ENCODE measurements at regions not wholly inside any gene's neighbourhood (a gene's known extent, or its start where the extent isn't known, plus 50 kb on each side); places are given as distances from the start of the nearest gene placed in this dataset.

DNA sequence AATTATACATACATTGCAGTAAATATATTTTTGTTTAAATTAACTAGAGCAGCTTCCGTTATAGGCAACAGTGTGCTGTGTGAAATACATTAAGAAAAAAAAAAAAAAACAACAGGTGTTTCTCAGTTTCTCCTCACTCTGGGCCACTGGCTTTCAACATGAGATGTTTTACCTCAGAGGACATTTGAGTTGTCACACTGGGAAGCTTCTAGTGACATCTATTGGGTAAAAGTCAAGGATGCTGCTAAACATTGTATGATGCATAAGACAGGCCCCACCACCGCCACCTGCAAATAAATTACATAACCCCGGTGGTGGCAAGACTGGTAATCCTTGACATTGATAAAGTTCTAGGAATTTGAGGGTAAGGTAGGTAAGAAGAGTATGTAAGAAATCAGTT is 1512.2 kb downstream of the C4orf33 start:
- no peaks in the 10 kb centered on the region for H3K9me3 ChIP-seq (replicated peaks in 1 of 2; ENCODE audit: control insufficient read depth in 1 of 2, insufficient read depth in 1 of 2, low read length in 2 of 2)
- H3K27me3 ChIP-seq (ENCODE audit: control insufficient read depth in 2 of 2, insufficient read depth in 2 of 2, low read length in 2 of 2) = no peaks in the 10 kb centered on the region
- H3K27ac Mint-ChIP-seq = no peak overlapping the region
- no peaks in the 10 kb centered on the region for H3K79me2 ChIP-seq (ENCODE audit: insufficient read depth, low read length)
- H3K27me3 Mint-ChIP-seq (ENCODE audit: low read depth in 3 of 3) = peaks cover 0 to 2% (median 0%) of the 10 kb centered on the region in 3 donors
- intact Hi-C loops (cut with micrococcal nuclease) = no loop called here
- TF ChIP-seq, protein P1, sequence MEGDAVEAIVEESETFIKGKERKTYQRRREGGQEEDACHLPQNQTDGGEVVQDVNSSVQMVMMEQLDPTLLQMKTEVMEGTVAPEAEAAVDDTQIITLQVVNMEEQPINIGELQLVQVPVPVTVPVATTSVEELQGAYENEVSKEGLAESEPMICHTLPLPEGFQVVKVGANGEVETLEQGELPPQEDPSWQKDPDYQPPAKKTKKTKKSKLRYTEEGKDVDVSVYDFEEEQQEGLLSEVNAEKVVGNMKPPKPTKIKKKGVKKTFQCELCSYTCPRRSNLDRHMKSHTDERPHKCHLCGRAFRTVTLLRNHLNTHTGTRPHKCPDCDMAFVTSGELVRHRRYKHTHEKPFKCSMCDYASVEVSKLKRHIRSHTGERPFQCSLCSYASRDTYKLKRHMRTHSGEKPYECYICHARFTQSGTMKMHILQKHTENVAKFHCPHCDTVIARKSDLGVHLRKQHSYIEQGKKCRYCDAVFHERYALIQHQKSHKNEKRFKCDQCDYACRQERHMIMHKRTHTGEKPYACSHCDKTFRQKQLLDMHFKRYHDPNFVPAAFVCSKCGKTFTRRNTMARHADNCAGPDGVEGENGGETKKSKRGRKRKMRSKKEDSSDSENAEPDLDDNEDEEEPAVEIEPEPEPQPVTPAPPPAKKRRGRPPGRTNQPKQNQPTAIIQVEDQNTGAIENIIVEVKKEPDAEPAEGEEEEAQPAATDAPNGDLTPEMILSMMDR (IDR thresholded peaks at IDR 0.05) = no peak
- no peak overlapping the region for H3K4me3 ChIP-seq (replicated peaks in 1 of 3; ENCODE audit: low read depth in 2 of 3, low read length in 3 of 3)
- DNase-seq = no peak
- H3K4me1 Mint-ChIP-seq = no peaks in the 10 kb centered on the region
- no peaks in the 10 kb centered on the region for H4K20me1 ChIP-seq (ENCODE audit: insufficient read depth, low read length)
- H2AFZ ChIP-seq (ENCODE audit: insufficient read depth, low read depth, low read length, poor library complexity, severe bottlenecking) = no peak overlapping the region
- H3K36me3 ChIP-seq (replicated peaks in 1 of 2; ENCODE audit: control insufficient read depth in 1 of 2, insufficient read depth in 2 of 2, low read length in 2 of 2) = no peaks in the 10 kb centered on the region
- no peak overlapping the region for H3K27ac ChIP-seq (ENCODE audit: low read depth in 1 of 2, low read length in 2 of 2)
- no peak overlapping the region for H3K9ac ChIP-seq (ENCODE audit: insufficient read depth, low read length, poor library complexity, severe bottlenecking)
- no peaks in the 10 kb centered on the region for H3K9me3 Mint-ChIP-seq
- no peaks in the 10 kb centered on the region for H3K36me3 Mint-ChIP-seq
- H3K4me1 ChIP-seq (ENCODE audit: control insufficient read depth in 1 of 2, insufficient read depth in 2 of 2, low read length in 2 of 2) = no peaks in the 10 kb centered on the region
- no peak overlapping the region for H3K4me2 ChIP-seq (replicated peaks; ENCODE audit: extremely low read depth, low read length, poor library complexity, severe bottlenecking)
- WGBS (ENCODE audit: insufficient coverage) = no CpG with 5 or more reads among the region's 3 CpGs
- no peak overlapping the region for H3K4me3 Mint-ChIP-seq

DNA sequence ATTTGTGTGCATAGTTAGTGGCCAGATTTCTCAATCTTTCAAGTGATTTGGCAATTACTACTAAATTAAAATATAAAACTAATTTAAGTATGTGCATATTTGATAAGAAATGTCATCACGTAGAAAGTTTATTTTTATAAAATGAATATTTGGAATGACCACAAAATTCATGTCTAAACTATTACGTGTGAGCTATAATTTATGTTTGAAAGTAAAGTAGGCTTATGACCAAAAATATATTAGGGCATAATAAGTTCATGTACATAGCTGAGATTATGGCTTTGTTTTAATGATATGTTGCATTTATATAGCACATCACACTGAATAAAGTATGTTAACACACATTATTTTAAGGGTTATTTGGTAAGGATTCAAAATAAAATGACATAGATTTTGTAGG is 1532.6 kb downstream of the C4orf33 start:
- H4K20me1 ChIP-seq (ENCODE audit: insufficient read depth, low read length) = no peaks in the 10 kb centered on the region
- H3K4me3 ChIP-seq (replicated peaks in 1 of 3; ENCODE audit: low read depth in 2 of 3, low read length in 3 of 3) = no peak overlapping the region
- Mint-ChIP-seq H3K27ac (no peak overlapping the region), H3K9me3 (peaks cover 0 to 4% (median 2%) of the 10 kb centered on the region in 7 donors), H3K36me3 (no peaks in the 10 kb centered on the region), H3K4me3 (no peak overlapping the region), H3K27me3 (ENCODE audit: low read depth in 3 of 3) (peaks cover 0 to 1% (median 0%) of the 10 kb centered on the region in 3 donors), H3K4me1 (no peaks in the 10 kb centered on the region)
- no CpG with 5 or more reads among the region's 2 CpGs for WGBS (ENCODE audit: insufficient coverage)
- H3K27ac ChIP-seq (ENCODE audit: low read depth in 1 of 2, low read length in 2 of 2) = no peak overlapping the region
- TF ChIP-seq, protein P1 (IDR thresholded peaks at IDR 0.05) = no peak
- H3K36me3 ChIP-seq (replicated peaks in 1 of 2; ENCODE audit: control insufficient read depth in 1 of 2, insufficient read depth in 2 of 2, low read length in 2 of 2) = no peaks in the 10 kb centered on the region
- H3K4me2 ChIP-seq (replicated peaks; ENCODE audit: extremely low read depth, low read length, poor library complexity, severe bottlenecking) = no peak overlapping the region
- H3K9me3 ChIP-seq (replicated peaks in 1 of 2; ENCODE audit: control insufficient read depth in 1 of 2, insufficient read depth in 1 of 2, low read length in 2 of 2) = peaks cover 0 to 6% of the 10 kb centered on the region in 2 donors
- H3K9ac ChIP-seq (ENCODE audit: insufficient read depth, low read length, poor library complexity, severe bottlenecking) = no peak overlapping the region
- H3K27me3 ChIP-seq (ENCODE audit: control insufficient read depth in 2 of 2, insufficient read depth in 2 of 2, low read length in 2 of 2) = no peaks in the 10 kb centered on the region
- no peak for DNase-seq
- H3K79me2 ChIP-seq (ENCODE audit: insufficient read depth, low read length) = no peaks in the 10 kb centered on the region
- no peak overlapping the region for H2AFZ ChIP-seq (ENCODE audit: insufficient read depth, low read depth, low read length, poor library complexity, severe bottlenecking)
- no peaks in the 10 kb centered on the region for H3K4me1 ChIP-seq (ENCODE audit: control insufficient read depth in 1 of 2, insufficient read depth in 2 of 2, low read length in 2 of 2)
- intact Hi-C loops (cut with micrococcal nuclease) = no loop called here
